Calu3 (cell line): ENCODE measurements at regions not wholly inside any gene's neighbourhood (a gene's known extent, or its start where the extent isn't known, plus 50 kb on each side); places are given as distances from the start of the nearest gene placed in this dataset.
"Not testable (repeated sequence)": the region's sequence is repeated elsewhere in the genome, so short reads cannot be mapped to it uniquely, and the experiment has no call there.

ENCODE experiments used
- BruUV-seq: library from RNA; stranded (reverse); fragments of 400-500 nt; replicated peaks from 2 replicates; lab custom pipeline; 2021; lab: Mats Ljungman, UMichigan
- CTCF ChIA-PET: fragments of 300-600 bp; sonication (Branson Sonifier 250); formaldehyde crosslinking; loops from one replicate; lab custom pipeline; 2022; ENCODE audit warnings: antibody characterized with exemption; lab: Charles Lee
- DNase-seq: peaks from one replicate; pipeline ENCODE4 v3.0.0; 2022
- H3K27ac Mint-ChIP-seq: one replicate; pipeline ENCODE4 v1.8.0; 2022; ENCODE audit warnings: mixed read lengths; ENCODE audit not compliant: unreplicated experiment
- H3K27me3 Mint-ChIP-seq: one replicate; pipeline ENCODE4 v1.8.0; 2022; ENCODE audit warnings: mixed read lengths; ENCODE audit not compliant: unreplicated experiment
- H3K36me3 Mint-ChIP-seq: one replicate; pipeline ENCODE4 v1.8.0; 2022; ENCODE audit warnings: mild to moderate bottlenecking, moderate library complexity, mixed read lengths; ENCODE audit not compliant: insufficient read depth, unreplicated experiment
- H3K4me1 Mint-ChIP-seq: one replicate; pipeline ENCODE4 v1.8.0; 2022; ENCODE audit warnings: mild to moderate bottlenecking, low read depth, mixed read lengths; ENCODE audit not compliant: unreplicated experiment
- H3K4me3 Mint-ChIP-seq: one replicate; pipeline ENCODE4 v1.8.0; 2022; ENCODE audit warnings: mild to moderate bottlenecking, low read depth, moderate library complexity, mixed read lengths; ENCODE audit not compliant: unreplicated experiment
- H3K9me3 Mint-ChIP-seq: one replicate; pipeline ENCODE4 v1.8.0; 2022; ENCODE audit warnings: low read depth, mixed read lengths; ENCODE audit not compliant: unreplicated experiment
- CTCF ChIP-seq: fragments of 200-600 bp; IDR thresholded peaks from one replicate; pipeline ENCODE4 v1.8.0; 2022; ENCODE audit warnings: antibody characterized with exemption; ENCODE audit not compliant: unreplicated experiment
- intact Hi-C: fragments of 100-400 bp; cut with micrococcal nuclease; formaldehyde crosslinking; loops from one replicate; pipeline ENCODE4 v1.10.0; 2022; ENCODE audit not compliant: unreplicated experiment

GRCh38 chr6:148016013-148016412 lies 326.6 kb upstream of the SASH1 start:
- Mint-ChIP-seq H3K4me3 (no peak overlapping the region), H3K27me3 (no peaks in the 10 kb centered on the region), H3K4me1 (no peaks in the 10 kb centered on the region), H3K36me3 (no peaks in the 10 kb centered on the region), H3K9me3 (peaks cover 12% of the 10 kb centered on the region), H3K27ac (no peak overlapping the region)
- no peak for TF ChIP-seq CTCF
- no TSS peak for BruUV-seq
- intact Hi-C loops: no loop called here
- CTCF ChIA-PET: no interaction called here
- DNase-seq: no peak

GRCh38 chr6:148021165-148021564 lies 321.5 kb upstream of the SASH1 start:
- no peak for DNase-seq
- no peak for TF ChIP-seq CTCF
- intact Hi-C loops: no loop called here
- Mint-ChIP-seq H3K27ac (no peak overlapping the region), H3K4me1 (no peaks in the 10 kb centered on the region), H3K9me3 (peaks cover 13% of the 10 kb centered on the region), H3K27me3 (no peaks in the 10 kb centered on the region), H3K4me3 (no peak overlapping the region), H3K36me3 (no peaks in the 10 kb centered on the region)
- CTCF ChIA-PET: no interaction called here
- BruUV-seq: no TSS peak

GRCh38 chr6:148021699-148022098 lies 320.9 kb upstream of the SASH1 start:
- Mint-ChIP-seq H3K4me1 (no peaks in the 10 kb centered on the region), H3K27me3 (no peaks in the 10 kb centered on the region), H3K27ac (no peak overlapping the region), H3K9me3 (peaks cover 12% of the 10 kb centered on the region), H3K36me3 (no peaks in the 10 kb centered on the region), H3K4me3 (no peak overlapping the region)
- TF ChIP-seq CTCF: no peak
- CTCF ChIA-PET: no interaction called here
- no peak for DNase-seq
- no TSS peak for BruUV-seq
- intact Hi-C loops: no loop called here

- H3K9me3 Mint-ChIP-seq: peaks cover 13% of the 10 kb centered on the region
- H3K4me1 Mint-ChIP-seq, H3K4me3 Mint-ChIP-seq, H3K27me3 Mint-ChIP-seq, DNase-seq, CTCF ChIA-PET, intact Hi-C loops, BruUV-seq, H3K27ac Mint-ChIP-seq, H3K36me3 Mint-ChIP-seq: not testable (repeated sequence)
Observed at GRCh38 chr6:148022279-148022678, 320.4 kb upstream of the SASH1 start.

- H3K9me3 Mint-ChIP-seq: peaks cover 6% of the 10 kb centered on the region
- BruUV-seq: no TSS peak
- no peaks in the 10 kb centered on the region for H3K36me3 Mint-ChIP-seq
- H3K4me3 Mint-ChIP-seq: no peak overlapping the region
- intact Hi-C loops: no loop called here
- TF ChIP-seq CTCF: no peak
- no peaks in the 10 kb centered on the region for H3K27me3 Mint-ChIP-seq
- no peak for DNase-seq
- H3K4me1 Mint-ChIP-seq: no peaks in the 10 kb centered on the region
- CTCF ChIA-PET: no interaction called here
- H3K27ac Mint-ChIP-seq: no peak overlapping the region
Observed at GRCh38 chr6:148027201-148027600, 315.4 kb upstream of the SASH1 start.
